Chondrocyte (in vitro differentiated cells): ENCODE measurements at regions not wholly inside any gene's neighbourhood (a gene's known extent, or its start where the extent isn't known, plus 50 kb on each side); places are given as distances from the start of the nearest gene placed in this dataset.
"Not testable (repeated sequence)": the region's sequence is repeated elsewhere in the genome, so short reads cannot be mapped to it uniquely, and the experiment has no call there.

ENCODE experiments used
- DNase-seq: peaks from one replicate; pipeline ENCODE4 v3.0.0; 2021; ENCODE audit warnings: mixed read lengths, low spot score
- H3K27ac Mint-ChIP-seq: one replicate; pipeline ENCODE4 v1.8.0; 2021; ENCODE audit warnings: mild to moderate bottlenecking, moderate library complexity, mixed read lengths; ENCODE audit not compliant: unreplicated experiment
- H3K27me3 Mint-ChIP-seq: 2 replicates; pipeline ENCODE4 v1.8.0; 2021; ENCODE audit warnings: low read depth, mixed read lengths
- H3K36me3 Mint-ChIP-seq: 2 replicates; pipeline ENCODE4 v1.8.0; 2021; ENCODE audit warnings: low read depth, mixed read lengths
- H3K4me1 Mint-ChIP-seq: 2 replicates; pipeline ENCODE4 v1.8.0; 2021; ENCODE audit warnings: low read depth, mild to moderate bottlenecking, mixed read lengths
- H3K4me3 Mint-ChIP-seq: one replicate; pipeline ENCODE4 v1.8.0; 2021; ENCODE audit warnings: mild to moderate bottlenecking, moderate library complexity, mixed read lengths; ENCODE audit not compliant: unreplicated experiment
- H3K9me3 Mint-ChIP-seq: 2 replicates; pipeline ENCODE4 v1.8.0; 2021; ENCODE audit warnings: low read depth, mixed read lengths
- TF ChIP-seq, protein P1 (sequence below): fragments of 200-600 bp; sonication (generic); IDR thresholded peaks from 2 replicates; pipeline ENCODE4 v1.5.0; 2021; ENCODE audit warnings: antibody characterized with exemption, mild to moderate bottlenecking, moderate library complexity

DNA sequence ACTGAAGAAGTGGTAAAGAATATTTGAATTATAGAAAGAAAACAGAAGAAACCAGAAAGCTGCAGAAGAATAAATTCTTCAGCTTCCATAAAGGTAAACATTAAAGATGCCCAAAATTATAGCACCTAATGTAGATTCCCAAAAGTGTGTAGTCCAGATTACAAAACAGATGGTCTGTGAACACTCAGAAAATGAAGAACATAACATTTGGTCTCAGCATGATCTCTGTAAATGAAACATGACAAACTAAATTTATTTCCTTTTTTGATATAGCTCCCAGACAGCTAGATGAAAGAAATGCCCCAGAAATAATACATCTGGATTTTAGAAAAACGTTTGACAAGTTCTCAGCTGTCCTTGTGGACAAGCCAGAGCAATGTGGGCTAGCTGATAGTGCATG is 794.2 kb upstream of the NXPH2 start:
- H3K4me3 Mint-ChIP-seq, result no peak overlapping the region
- no peak overlapping the region for H3K27ac Mint-ChIP-seq
- DNase-seq, result no peak
- H3K4me1 Mint-ChIP-seq, result no peaks in the 10 kb centered on the region
- TF ChIP-seq, protein P1, sequence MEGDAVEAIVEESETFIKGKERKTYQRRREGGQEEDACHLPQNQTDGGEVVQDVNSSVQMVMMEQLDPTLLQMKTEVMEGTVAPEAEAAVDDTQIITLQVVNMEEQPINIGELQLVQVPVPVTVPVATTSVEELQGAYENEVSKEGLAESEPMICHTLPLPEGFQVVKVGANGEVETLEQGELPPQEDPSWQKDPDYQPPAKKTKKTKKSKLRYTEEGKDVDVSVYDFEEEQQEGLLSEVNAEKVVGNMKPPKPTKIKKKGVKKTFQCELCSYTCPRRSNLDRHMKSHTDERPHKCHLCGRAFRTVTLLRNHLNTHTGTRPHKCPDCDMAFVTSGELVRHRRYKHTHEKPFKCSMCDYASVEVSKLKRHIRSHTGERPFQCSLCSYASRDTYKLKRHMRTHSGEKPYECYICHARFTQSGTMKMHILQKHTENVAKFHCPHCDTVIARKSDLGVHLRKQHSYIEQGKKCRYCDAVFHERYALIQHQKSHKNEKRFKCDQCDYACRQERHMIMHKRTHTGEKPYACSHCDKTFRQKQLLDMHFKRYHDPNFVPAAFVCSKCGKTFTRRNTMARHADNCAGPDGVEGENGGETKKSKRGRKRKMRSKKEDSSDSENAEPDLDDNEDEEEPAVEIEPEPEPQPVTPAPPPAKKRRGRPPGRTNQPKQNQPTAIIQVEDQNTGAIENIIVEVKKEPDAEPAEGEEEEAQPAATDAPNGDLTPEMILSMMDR, result no peak
- no peaks in the 10 kb centered on the region for H3K36me3 Mint-ChIP-seq
- no peaks in the 10 kb centered on the region for H3K27me3 Mint-ChIP-seq
- H3K9me3 Mint-ChIP-seq, result peaks cover 3% of the 10 kb centered on the region

DNA sequence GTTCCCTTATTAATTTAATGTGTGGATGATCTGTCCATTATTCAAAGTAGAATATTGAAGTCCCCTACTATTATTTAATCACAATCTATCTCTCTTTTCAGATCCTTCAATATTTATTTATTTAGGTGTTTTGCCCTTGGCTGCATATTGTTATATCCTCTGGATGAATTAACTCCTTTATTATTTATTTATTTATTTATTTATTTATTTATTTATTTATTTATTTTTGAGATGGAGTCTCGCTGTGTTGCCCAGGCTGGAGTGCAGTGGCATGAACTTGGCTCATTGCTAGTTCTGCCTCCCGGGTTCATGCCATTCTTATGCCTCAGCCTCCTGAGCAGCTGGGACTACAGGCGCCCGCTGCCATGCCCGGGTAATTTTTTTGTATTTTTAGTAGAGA is 776.6 kb upstream of the NXPH2 start:
- Mint-ChIP-seq H3K27me3 (peaks cover 3% of the 10 kb centered on the region), H3K9me3 (peaks cover 4% of the 10 kb centered on the region), H3K4me3 (no peak overlapping the region), H3K4me1 (no peaks in the 10 kb centered on the region), H3K27ac (no peak overlapping the region), H3K36me3 (no peaks in the 10 kb centered on the region)
- TF ChIP-seq, protein P1, result no peak
- DNase-seq, result no peak

- peaks cover 4% of the 10 kb centered on the region for H3K27me3 Mint-ChIP-seq
- no peaks in the 10 kb centered on the region for H3K9me3 Mint-ChIP-seq
- no peak overlapping the region for H3K27ac Mint-ChIP-seq
- TF ChIP-seq, protein P1, result no peak
- DNase-seq, result no peak
- no peak overlapping the region for H3K4me3 Mint-ChIP-seq
- no peaks in the 10 kb centered on the region for H3K36me3 Mint-ChIP-seq
- no peaks in the 10 kb centered on the region for H3K4me1 Mint-ChIP-seq
Observed at GRCh38 chr2:139550873-139551272, 770.7 kb upstream of the NXPH2 start.

DNA sequence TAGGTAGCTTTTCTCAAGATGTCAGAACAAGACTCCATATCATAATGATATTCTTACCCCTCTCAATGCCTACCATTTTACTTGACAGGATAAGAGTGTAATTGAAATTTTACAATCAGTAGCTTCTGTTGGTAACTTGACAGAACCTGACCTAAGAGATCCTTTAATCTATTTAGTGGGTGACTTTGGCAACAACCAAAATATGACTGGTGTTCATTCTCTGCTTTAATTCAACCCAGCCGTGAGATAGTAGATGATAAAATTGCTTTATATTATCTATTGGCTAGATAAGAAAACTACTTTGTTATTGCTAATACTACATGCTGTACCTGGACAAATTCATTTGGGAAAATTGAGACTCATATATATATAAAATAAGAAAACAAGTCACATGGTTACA is 770.2 kb upstream of the NXPH2 start:
- H3K36me3 Mint-ChIP-seq, result no peaks in the 10 kb centered on the region

GRCh38 chr2:139544186-139544851 is 764.1 kb upstream of the NXPH2 start:
- peaks cover 2% of the 10 kb centered on the region for H3K27me3 Mint-ChIP-seq
- no peak overlapping the region for H3K4me3 Mint-ChIP-seq
- H3K4me1 Mint-ChIP-seq, result no peaks in the 10 kb centered on the region
- no peaks in the 10 kb centered on the region for H3K36me3 Mint-ChIP-seq
- H3K27ac Mint-ChIP-seq, result no peak overlapping the region
- DNase-seq, result no peak
- H3K9me3 Mint-ChIP-seq, result peaks cover 3% of the 10 kb centered on the region
- TF ChIP-seq, protein P1, result no peak

More for the DNA sequence above, 770.2 kb upstream of the NXPH2 start:
- no peaks in the 10 kb centered on the region for H3K4me1 Mint-ChIP-seq
- TF ChIP-seq, protein P1, result no peak
- H3K9me3 Mint-ChIP-seq, result no peaks in the 10 kb centered on the region
- DNase-seq, result no peak
- H3K27ac Mint-ChIP-seq, result no peak overlapping the region
- H3K27me3 Mint-ChIP-seq, result peaks cover 4% of the 10 kb centered on the region
- H3K4me3 Mint-ChIP-seq, result no peak overlapping the region

- H3K4me3 Mint-ChIP-seq, H3K27ac Mint-ChIP-seq, H3K4me1 Mint-ChIP-seq, H3K27me3 Mint-ChIP-seq, DNase-seq, H3K36me3 Mint-ChIP-seq: not testable (repeated sequence)
- H3K9me3 Mint-ChIP-seq, result peaks cover 17% of the 10 kb centered on the region
Observed at GRCh38 chr2:139538332-139539020, 758.3 kb upstream of the NXPH2 start.
